Right atrium auricular region (tissue), 2 donors: ENCODE measurements at regions not wholly inside any gene's neighbourhood (a gene's known extent, or its start where the extent isn't known, plus 50 kb on each side); places are given as distances from the start of the nearest gene placed in this dataset.

ENCODE experiments used
- DNase-seq: peaks from one replicate; pipeline ENCODE4 v3.0.0-alpha.2; 2019; ENCODE audit warnings: low spot score
- H3K27ac ChIP-seq, 2 donors: fragments of 200-600 bp; sonication (generic); 1 replicate in 1 of 2; 2 replicates in 1 of 2; pipeline ENCODE4 v1.5.1; 2016 to 2019
- H3K27me3 ChIP-seq, 2 donors: fragments of 200-600 bp; sonication (generic); one replicate each; pipeline versions ENCODE4 v1.5.1 to v1.6.0; 2017 to 2019
- H3K36me3 ChIP-seq: fragments of 200-600 bp; sonication (generic); one replicate; pipeline ENCODE4 v1.5.1; 2016
- H3K4me1 ChIP-seq, 2 donors: fragments of 200-600 bp; sonication (generic); one replicate each; pipeline versions ENCODE4 v1.5.1 to v1.6.0; 2017 to 2019
- H3K4me3 ChIP-seq, 2 donors: fragments of 200-600 bp; sonication (generic); 1 replicate in 1 of 2; 2 replicates in 1 of 2; pipeline ENCODE4 v1.5.1; 2017 to 2019; ENCODE audit warnings: mild to moderate bottlenecking in 1 of 2, moderate library complexity in 1 of 2
- H3K9me3 ChIP-seq, 2 donors: fragments of 200-600 bp; sonication (generic); one replicate each; pipeline ENCODE4 v1.5.1; 2019
- TF ChIP-seq, protein P1 (sequence below), 2 donors: fragments of 200-600 bp; sonication (generic); IDR thresholded peaks; one replicate each; pipeline ENCODE4 v1.5.1; 2019; ENCODE audit warnings: antibody characterized with exemption in 2 of 2

DNA sequence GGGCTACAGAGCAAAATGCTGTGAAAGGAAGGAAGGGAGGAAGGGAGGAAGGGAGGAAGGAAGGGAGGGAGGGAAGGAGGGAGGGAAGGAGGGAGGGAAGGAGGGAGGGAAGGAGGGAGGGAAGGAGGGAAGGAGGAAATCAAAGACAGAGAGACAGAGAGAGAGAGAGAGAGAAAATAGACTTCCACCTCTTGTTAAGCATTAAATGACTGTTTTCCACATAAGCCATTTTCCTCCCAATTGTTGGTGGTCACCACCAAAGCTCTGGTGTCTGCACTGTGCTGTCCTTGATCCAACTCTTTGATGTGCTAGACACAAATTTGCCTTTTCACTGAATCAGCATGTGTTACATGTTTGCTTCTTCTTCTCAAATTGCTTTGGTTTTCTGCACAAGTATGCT lies 90.7 kb upstream of the INHBA start:
- H3K9me3 ChIP-seq = no peaks in the 10 kb centered on the region
- no peak for DNase-seq
- H3K4me1 ChIP-seq = no peaks in the 10 kb centered on the region
- H3K4me3 ChIP-seq = no peak overlapping the region
- no peaks in the 10 kb centered on the region for H3K27me3 ChIP-seq
- TF ChIP-seq, protein P1, sequence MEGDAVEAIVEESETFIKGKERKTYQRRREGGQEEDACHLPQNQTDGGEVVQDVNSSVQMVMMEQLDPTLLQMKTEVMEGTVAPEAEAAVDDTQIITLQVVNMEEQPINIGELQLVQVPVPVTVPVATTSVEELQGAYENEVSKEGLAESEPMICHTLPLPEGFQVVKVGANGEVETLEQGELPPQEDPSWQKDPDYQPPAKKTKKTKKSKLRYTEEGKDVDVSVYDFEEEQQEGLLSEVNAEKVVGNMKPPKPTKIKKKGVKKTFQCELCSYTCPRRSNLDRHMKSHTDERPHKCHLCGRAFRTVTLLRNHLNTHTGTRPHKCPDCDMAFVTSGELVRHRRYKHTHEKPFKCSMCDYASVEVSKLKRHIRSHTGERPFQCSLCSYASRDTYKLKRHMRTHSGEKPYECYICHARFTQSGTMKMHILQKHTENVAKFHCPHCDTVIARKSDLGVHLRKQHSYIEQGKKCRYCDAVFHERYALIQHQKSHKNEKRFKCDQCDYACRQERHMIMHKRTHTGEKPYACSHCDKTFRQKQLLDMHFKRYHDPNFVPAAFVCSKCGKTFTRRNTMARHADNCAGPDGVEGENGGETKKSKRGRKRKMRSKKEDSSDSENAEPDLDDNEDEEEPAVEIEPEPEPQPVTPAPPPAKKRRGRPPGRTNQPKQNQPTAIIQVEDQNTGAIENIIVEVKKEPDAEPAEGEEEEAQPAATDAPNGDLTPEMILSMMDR (IDR thresholded peaks at IDR 0.05) = no peak
- H3K27ac ChIP-seq = no peak overlapping the region
- no peaks in the 10 kb centered on the region for H3K36me3 ChIP-seq

DNA sequence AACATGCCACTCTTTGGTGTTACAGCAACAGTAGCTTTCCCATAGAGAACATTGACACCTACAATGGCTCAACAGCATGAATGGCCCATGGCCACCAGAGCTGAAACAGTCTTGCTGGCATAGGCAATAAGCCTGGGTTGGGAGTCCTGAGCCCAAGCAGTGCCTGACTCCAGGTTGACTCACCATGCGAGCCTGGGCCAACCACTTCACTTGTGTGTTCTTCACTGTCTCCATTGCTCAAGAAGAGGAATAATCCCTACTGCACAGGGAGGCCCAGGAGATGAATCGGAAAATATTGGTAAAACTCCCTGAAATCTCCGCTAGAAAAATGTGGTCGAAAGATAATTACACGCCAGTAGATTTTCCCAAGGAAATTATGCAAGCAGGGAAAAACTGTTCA lies 89.2 kb upstream of the INHBA start:
- H3K9me3 ChIP-seq = no peaks in the 10 kb centered on the region
- no peaks in the 10 kb centered on the region for H3K4me1 ChIP-seq
- H3K27me3 ChIP-seq = no peaks in the 10 kb centered on the region
- TF ChIP-seq, protein P1 (IDR thresholded peaks at IDR 0.05) = no peak
- no peak for DNase-seq
- H3K4me3 ChIP-seq = no peak overlapping the region
- no peaks in the 10 kb centered on the region for H3K36me3 ChIP-seq
- H3K27ac ChIP-seq = no peak overlapping the region

DNA sequence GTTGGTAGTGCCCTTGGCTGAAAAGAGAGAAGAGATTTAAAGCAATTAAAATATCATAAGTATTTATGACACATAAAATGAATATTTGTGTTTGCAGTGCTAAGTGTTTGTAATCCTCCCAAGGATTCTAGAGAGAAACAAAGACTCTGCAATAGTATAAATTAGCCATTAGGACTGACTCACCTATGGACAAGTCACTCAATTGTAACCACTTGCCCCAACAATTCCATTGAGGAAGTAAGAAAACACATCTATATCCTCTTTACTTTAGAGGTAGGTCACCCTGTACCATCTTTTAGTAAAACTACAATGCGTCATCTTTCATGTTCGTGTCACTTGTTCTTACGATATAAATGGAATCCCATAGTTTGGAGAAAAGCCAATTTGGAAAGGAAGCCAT lies 85.7 kb upstream of the INHBA start:
- Histone ChIP-seq H3K4me3 (no peak overlapping the region), H3K27ac (no peak overlapping the region), H3K4me1 (no peaks in the 10 kb centered on the region), H3K36me3 (no peaks in the 10 kb centered on the region), H3K27me3 (no peaks in the 10 kb centered on the region), H3K9me3 (no peaks in the 10 kb centered on the region)
- TF ChIP-seq, protein P1 (IDR thresholded peaks at IDR 0.05) = no peak
- no peak for DNase-seq

DNA sequence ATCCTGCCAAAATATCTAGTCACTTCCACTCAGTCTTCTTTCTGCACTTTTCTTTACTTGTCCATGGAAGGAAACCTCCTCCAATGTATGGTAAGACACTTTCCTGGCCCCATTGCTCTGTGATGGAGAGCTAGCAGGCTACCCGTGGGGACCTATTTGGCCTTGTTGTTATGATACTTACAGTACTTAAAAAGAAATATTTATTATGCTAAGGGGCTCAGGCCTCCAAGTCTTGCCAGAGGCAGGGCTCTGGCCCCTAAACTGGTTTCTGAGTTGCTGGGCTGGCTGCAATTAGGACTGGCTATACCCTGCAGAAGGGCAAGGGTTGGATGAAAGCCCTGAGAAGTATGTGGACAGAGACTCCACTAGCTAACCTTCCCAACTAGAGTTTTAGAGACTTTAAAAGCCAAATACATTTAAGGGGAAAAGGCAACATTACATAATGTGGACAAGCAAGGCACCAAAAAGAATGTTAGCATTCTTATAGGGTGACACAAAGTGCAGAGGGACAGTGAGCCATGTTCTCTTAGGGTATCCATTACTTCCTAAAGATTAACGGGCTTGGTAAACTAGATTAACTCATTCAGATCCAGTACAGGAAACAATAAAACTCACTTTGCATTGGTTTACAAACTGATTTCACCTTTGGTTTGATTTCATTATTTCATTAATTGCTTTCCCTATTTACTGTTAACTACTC lies 84.9 kb upstream of the INHBA start:
- no peak for DNase-seq
- Histone ChIP-seq H3K4me1 (no peaks in the 10 kb centered on the region), H3K27ac (no peak overlapping the region), H3K36me3 (no peaks in the 10 kb centered on the region), H3K9me3 (no peaks in the 10 kb centered on the region), H3K27me3 (no peaks in the 10 kb centered on the region), H3K4me3 (no peak overlapping the region)
- TF ChIP-seq, protein P1 (IDR thresholded peaks at IDR 0.05) = no peak

DNA sequence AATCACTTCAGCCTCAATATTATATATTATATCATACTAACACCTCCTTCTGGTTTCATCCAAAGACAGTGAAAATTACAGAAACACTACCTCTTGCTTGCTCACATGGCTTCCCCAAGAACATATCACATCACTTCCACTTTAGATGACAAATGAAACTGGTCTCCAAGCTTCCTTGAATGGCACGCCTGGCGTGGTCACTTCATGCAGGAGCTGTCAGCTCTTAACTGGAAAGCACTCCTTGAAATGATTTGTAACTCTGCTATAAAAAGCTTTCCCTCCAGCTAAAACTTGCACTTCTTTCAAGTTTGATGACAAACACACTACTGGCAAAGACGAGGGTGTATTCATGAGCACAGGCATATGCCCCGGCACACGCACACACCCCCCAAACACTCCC lies 84.1 kb upstream of the INHBA start:
- Histone ChIP-seq H3K4me3 (no peak overlapping the region), H3K4me1 (no peaks in the 10 kb centered on the region), H3K36me3 (no peaks in the 10 kb centered on the region), H3K9me3 (no peaks in the 10 kb centered on the region), H3K27me3 (no peaks in the 10 kb centered on the region), H3K27ac (no peak overlapping the region)
- DNase-seq = no peak
- TF ChIP-seq, protein P1 (IDR thresholded peaks at IDR 0.05) = no peak

DNA sequence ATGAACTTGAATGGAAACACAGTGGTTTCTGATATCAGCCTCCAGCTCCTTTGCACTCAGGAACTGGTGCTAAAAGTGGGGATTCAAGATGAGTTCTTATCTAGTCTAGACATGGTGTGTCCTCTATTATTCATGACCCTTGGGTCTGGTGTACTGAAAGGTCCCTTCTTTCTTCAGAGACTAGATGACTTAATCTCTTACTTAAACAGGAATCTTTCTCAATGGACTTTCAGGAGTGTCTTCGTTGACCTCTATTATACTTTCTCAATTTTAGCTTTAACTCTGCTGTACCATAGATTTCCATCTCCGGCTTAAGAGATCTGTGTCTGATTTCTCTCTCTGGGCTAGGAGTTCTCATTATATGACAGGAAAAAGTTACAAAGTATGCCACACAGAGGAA lies 83.5 kb upstream of the INHBA start:
- DNase-seq = no peak
- Histone ChIP-seq H3K27ac (no peak overlapping the region), H3K9me3 (no peaks in the 10 kb centered on the region), H3K36me3 (no peaks in the 10 kb centered on the region), H3K4me1 (no peaks in the 10 kb centered on the region), H3K4me3 (no peak overlapping the region), H3K27me3 (no peaks in the 10 kb centered on the region)
- TF ChIP-seq, protein P1 (IDR thresholded peaks at IDR 0.05) = no peak
